ENCODE measurements at regions not wholly inside any gene's neighbourhood (a gene's known extent, or its start where the extent isn't known, plus 50 kb on each side); places are given as distances from the start of the nearest gene placed in this dataset.

DNA sequence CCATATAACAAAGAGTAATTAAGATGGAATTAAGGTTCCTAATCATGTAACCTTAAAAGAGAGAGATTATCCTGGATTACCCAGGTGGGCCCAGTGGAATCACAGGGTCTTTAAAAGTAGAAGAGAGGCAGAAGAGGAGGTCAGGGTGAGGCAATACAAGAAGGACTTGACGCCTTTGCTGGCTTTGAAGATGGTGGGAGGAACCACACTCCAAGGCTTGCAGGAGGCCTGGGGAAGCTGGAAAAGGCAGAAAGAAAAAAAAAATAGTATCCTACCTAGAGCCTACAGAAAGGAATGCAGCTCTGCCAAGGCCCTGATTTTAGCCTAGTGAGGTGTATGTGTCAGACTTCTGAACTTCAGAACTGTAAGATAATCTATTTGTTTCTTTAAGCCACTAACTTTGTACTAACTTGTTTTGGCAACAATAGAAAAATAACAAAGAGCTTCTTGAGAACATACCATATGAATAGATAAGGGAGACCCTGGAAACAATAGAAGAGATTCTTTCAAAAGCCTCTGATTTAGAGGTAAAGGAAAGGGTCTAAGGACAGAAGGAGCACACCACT lies 229.9 kb upstream of the TTC29 start:
- DNase-seq, result no peak
- no peaks in the 10 kb centered on the region for H3K36me3 ChIP-seq (replicated peaks in 1 of 2; ENCODE audit: insufficient read depth in 1 of 2, low read depth in 2 of 2)
- WGBS, 2 donors, result 65 to 78% methylated on average over 1 of the region's 1 CpG
- no peaks in the 10 kb centered on the region for H3K9me3 ChIP-seq
- ATAC-seq, result no peak
- no peaks in the 10 kb centered on the region for H3K27me3 ChIP-seq
- intact Hi-C loops (cut with DNase I), result no loop called here
- TF ChIP-seq, protein P1, sequence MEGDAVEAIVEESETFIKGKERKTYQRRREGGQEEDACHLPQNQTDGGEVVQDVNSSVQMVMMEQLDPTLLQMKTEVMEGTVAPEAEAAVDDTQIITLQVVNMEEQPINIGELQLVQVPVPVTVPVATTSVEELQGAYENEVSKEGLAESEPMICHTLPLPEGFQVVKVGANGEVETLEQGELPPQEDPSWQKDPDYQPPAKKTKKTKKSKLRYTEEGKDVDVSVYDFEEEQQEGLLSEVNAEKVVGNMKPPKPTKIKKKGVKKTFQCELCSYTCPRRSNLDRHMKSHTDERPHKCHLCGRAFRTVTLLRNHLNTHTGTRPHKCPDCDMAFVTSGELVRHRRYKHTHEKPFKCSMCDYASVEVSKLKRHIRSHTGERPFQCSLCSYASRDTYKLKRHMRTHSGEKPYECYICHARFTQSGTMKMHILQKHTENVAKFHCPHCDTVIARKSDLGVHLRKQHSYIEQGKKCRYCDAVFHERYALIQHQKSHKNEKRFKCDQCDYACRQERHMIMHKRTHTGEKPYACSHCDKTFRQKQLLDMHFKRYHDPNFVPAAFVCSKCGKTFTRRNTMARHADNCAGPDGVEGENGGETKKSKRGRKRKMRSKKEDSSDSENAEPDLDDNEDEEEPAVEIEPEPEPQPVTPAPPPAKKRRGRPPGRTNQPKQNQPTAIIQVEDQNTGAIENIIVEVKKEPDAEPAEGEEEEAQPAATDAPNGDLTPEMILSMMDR (IDR thresholded peaks at IDR 0.05), result no peak
- no peak for TF ChIP-seq POLR2A (IDR thresholded peaks at IDR 0.05)
- no peaks in the 10 kb centered on the region for H3K4me1 ChIP-seq
- H3K27ac ChIP-seq, result no peak overlapping the region
- no peak overlapping the region for H3K4me3 ChIP-seq

DNA sequence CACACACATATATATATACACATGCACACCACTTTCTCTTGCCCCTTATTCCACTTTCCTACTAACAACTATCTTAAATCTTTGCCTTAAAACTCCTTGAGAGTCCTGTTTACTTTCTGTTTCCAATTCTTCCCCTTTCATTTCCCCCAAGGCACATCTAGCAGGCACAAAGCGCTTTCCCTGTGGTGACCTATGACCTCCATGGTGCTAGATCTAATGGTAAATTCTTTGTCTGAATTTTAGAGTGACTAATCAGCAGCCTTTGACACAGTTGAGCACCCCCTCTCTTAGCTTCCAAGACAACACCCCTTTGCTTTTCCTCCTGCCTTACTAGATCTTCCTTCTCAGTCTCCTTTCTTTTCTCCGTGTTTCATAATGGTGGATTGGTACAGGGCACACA lies 236.4 kb upstream of the TTC29 start:
- Histone ChIP-seq H3K27me3 (no peaks in the 10 kb centered on the region), H3K4me3 (no peak overlapping the region), H3K27ac (no peak overlapping the region), H3K4me1 (no peaks in the 10 kb centered on the region), H3K9me3 (no peaks in the 10 kb centered on the region), H3K36me3 (replicated peaks in 1 of 2; ENCODE audit: insufficient read depth in 1 of 2, low read depth in 2 of 2) (no peaks in the 10 kb centered on the region)
- no peak for TF ChIP-seq POLR2A (IDR thresholded peaks at IDR 0.05)
- TF ChIP-seq, protein P1 (IDR thresholded peaks at IDR 0.05), result no peak
- WGBS, 2 donors, result 62 to 86% methylated on average over 2 of the region's 2 CpGs
- intact Hi-C loops (cut with DNase I), result no loop called here
- DNase-seq, result no peak
- ATAC-seq, result no peak

DNA sequence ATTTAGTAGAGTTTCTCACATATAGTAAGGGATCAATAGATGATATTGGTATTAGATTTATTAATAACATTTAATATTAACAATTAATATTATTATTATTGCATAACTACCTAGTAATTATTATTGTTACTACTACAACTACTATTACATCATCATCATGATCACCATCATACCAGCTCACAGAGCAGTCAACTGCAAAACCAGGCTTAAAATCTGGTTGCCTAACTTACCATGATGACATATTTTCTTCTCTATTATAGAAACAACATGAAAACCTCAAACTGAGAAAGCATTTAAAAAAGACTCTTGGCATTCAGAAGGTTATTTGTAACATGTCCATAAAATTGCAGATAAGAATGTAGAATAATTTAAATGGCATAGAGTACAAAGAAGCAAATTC lies 247.0 kb upstream of the TTC29 start:
- intact Hi-C loops (cut with DNase I), result no loop called here
- ATAC-seq (no peak), DNase-seq (no peak)
- Histone ChIP-seq H3K4me3 (no peak overlapping the region), H3K27ac (no peak overlapping the region), H3K9me3 (no peaks in the 10 kb centered on the region), H3K36me3 (replicated peaks in 1 of 2; ENCODE audit: insufficient read depth in 1 of 2, low read depth in 2 of 2) (no peaks in the 10 kb centered on the region), H3K27me3 (peaks cover 0 to 3% of the 10 kb centered on the region in 2 donors), H3K4me1 (no peaks in the 10 kb centered on the region)
- TF ChIP-seq POLR2A (IDR thresholded peaks at IDR 0.05), result no peak
- TF ChIP-seq, protein P1 (IDR thresholded peaks at IDR 0.05), result no peak

DNA sequence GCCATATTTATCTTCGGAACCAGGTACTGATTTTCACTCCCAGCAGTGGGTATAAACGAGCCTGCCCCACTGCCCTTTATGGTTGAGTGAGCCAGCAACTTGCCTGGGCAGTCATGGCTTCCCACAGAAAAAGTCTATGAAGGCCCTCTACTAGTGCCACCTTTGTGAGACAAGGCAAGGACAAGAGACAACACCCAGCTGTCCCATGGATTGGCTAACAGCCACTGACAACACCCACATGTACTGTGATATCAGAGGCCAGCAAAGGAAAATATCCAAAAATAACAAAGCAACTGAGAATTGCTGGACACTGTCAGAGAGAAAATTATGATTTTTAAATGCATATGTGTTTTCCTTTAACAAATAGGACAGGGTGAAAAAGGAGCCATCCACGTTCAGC lies 248.4 kb upstream of the TTC29 start:
- no peak for TF ChIP-seq POLR2A (IDR thresholded peaks at IDR 0.05)
- TF ChIP-seq, protein P1 (IDR thresholded peaks at IDR 0.05), result no peak
- Histone ChIP-seq H3K36me3 (replicated peaks in 1 of 2; ENCODE audit: insufficient read depth in 1 of 2, low read depth in 2 of 2) (no peaks in the 10 kb centered on the region), H3K4me3 (no peak overlapping the region), H3K4me1 (no peaks in the 10 kb centered on the region), H3K27me3 (peaks cover 0 to 5% of the 10 kb centered on the region in 2 donors), H3K27ac (no peak overlapping the region), H3K9me3 (no peaks in the 10 kb centered on the region)
- intact Hi-C loops (cut with DNase I), result no loop called here
- DNase-seq, result peak in 1 of 4 donors; percentile 4
- WGBS, 2 donors, result 41 to 45% methylated on average over 3 of the region's 3 CpGs
- ATAC-seq, result no peak

DNA sequence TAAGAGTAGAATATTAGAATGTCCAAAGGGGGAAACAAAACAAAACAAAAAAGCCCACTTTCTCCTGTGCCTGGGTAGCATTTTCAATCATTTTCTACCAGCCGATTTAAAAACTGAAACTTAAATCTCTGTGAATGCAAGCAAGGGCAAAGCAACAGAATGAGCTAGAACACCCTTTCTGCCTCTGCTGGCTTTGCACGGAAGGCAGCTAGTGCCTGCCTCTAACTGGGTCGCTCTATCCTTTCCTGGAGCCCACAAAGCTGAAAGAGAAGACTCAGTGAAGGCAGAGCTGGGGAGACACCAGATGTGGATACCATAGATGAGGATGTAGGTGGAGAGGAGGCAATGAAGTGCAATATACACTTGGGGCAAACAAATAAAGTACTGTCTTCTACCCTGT lies 248.9 kb upstream of the TTC29 start:
- 53 to 61% methylated on average over 3 of the region's 3 CpGs for WGBS, 2 donors
- Histone ChIP-seq H3K9me3 (no peaks in the 10 kb centered on the region), H3K36me3 (replicated peaks in 1 of 2; ENCODE audit: insufficient read depth in 1 of 2, low read depth in 2 of 2) (no peaks in the 10 kb centered on the region), H3K27me3 (peaks cover 0 to 5% of the 10 kb centered on the region in 2 donors), H3K4me3 (no peak overlapping the region), H3K27ac (no peak overlapping the region), H3K4me1 (no peaks in the 10 kb centered on the region)
- TF ChIP-seq, protein P1 (IDR thresholded peaks at IDR 0.05), result no peak
- no peak for TF ChIP-seq POLR2A (IDR thresholded peaks at IDR 0.05)
- intact Hi-C loops (cut with DNase I), result no loop called here
- no peak for ATAC-seq
- DNase-seq, result no peak
